ENCODE measurements at regions not wholly inside any gene's neighbourhood (a gene's known extent, or its start where the extent isn't known, plus 50 kb on each side); places are given as distances from the start of the nearest gene placed in this dataset.
"Not testable (repeated sequence)": the region's sequence is repeated elsewhere in the genome, so short reads cannot be mapped to it uniquely, and the experiment has no call there.

DNA sequence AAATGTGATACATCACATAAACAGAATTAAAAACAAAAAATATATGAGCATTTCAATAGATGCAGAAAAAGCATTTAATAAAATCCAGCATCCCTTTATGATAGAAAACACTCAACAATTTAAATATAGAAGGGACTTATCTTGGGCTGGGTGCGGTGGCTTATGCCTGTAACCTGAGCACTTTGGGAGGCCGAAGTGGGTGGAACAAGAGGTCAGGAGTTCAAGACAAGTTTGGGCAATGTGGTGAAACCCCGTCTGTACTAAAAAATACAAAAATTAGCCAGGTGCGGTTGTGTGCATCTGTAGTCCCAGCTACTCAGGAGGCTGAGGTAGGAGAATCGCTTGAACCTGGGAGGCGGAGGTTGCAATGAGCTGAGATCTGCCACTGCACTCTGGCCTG lies 409.1 kb downstream of the ICE1 start:
- H3K23me2 ChIP-seq (ENCODE audit: low read depth, low read length); H4K20me1 ChIP-seq (replicated peaks in 1 of 2; ENCODE audit: control insufficient read depth in 1 of 2, insufficient read depth in 2 of 2, low read length in 2 of 2); H3K9me3 ChIP-seq (ENCODE audit: insufficient read depth in 2 of 2, low read depth in 1 of 2, low read length in 1 of 2); H2BK120ac ChIP-seq (replicated peaks; ENCODE audit: low read depth, low read length); H3K18ac ChIP-seq (ENCODE audit: extremely low read depth, low read length); H3K4ac ChIP-seq (replicated peaks; ENCODE audit: insufficient read length, low read depth, low read length); H3K36me3 ChIP-seq (ENCODE audit: control insufficient read depth in 2 of 4, insufficient read depth in 4 of 4, low read length in 3 of 4); H4K8ac ChIP-seq (ENCODE audit: extremely low read depth, insufficient read depth, low read length); H3K4me2 ChIP-seq (ENCODE audit: insufficient read depth in 1 of 2, low read depth in 2 of 2, low read length in 2 of 2); CTCF ChIA-PET (ENCODE audit: partially characterized antibody); POLR2A ChIA-PET (ENCODE audit: partially characterized antibody); H3K27ac ChIP-seq (ENCODE audit: low read depth, low read length); H4K5ac ChIP-seq (ENCODE audit: insufficient read length, low read depth, low read length); H3K23ac ChIP-seq (ENCODE audit: insufficient read length); H3K56ac ChIP-seq (replicated peaks; ENCODE audit: insufficient read length, low read depth, low read length); H2BK12ac ChIP-seq (ENCODE audit: low read depth, low read length); FAIRE-seq; H3K79me1 ChIP-seq (ENCODE audit: low read depth, low read length); H3K27me3 ChIP-seq (replicated peaks in 1 of 4; ENCODE audit: control insufficient read depth in 3 of 4, extremely low read depth in 1 of 4, insufficient read depth in 3 of 4, low read length in 3 of 4); H2BK5ac ChIP-seq (ENCODE audit: low read depth, low read length); H2BK15ac ChIP-seq (ENCODE audit: low read length); H2BK20ac ChIP-seq (ENCODE audit: low read length); H3K14ac ChIP-seq (ENCODE audit: insufficient read length); DNase-seq (ENCODE audit: low read depth in 1 of 2, low spot score in 2 of 2); H3K9ac ChIP-seq (replicated peaks in 1 of 4; ENCODE audit: extremely low read depth in 1 of 4, low read depth in 3 of 4, low read length in 3 of 4); H3K79me2 ChIP-seq (ENCODE audit: control insufficient read depth in 1 of 2, insufficient read depth in 2 of 2, low read length in 2 of 2); H3K4me1 ChIP-seq (replicated peaks in 1 of 4; ENCODE audit: control insufficient read depth in 3 of 4, insufficient read depth in 4 of 4, low read length in 3 of 4); H2AFZ ChIP-seq (ENCODE audit: low read length); H2AK5ac ChIP-seq (ENCODE audit: low read depth, low read length); H3K4me3 ChIP-seq (ENCODE audit: extremely low read depth in 1 of 4, insufficient read depth in 2 of 4, low read depth in 3 of 4, low read length in 4 of 4); H4K91ac ChIP-seq (replicated peaks; ENCODE audit: insufficient read length, low read length): not testable (repeated sequence)
- WGBS, 2 experiments (ENCODE audit: extremely low coverage in 1 of 2, insufficient coverage in 1 of 2, insufficient read length in 1 of 2, insufficient replicate concordance in 2 of 2, low coverage in 1 of 2, low lambda C conversion rate in 2 of 2, missing lambda C conversion rate in 1 of 2), result 95% methylated on average over 6 of the region's 6 CpGs; no CpG with 5 or more reads in 1 of the 2 experiments

Measured in H1 (cell line).